ENCODE measurements at regions not wholly inside any gene's neighbourhood (a gene's known extent, or its start where the extent isn't known, plus 50 kb on each side); places are given as distances from the start of the nearest gene placed in this dataset.

- no peak for TF ChIP-seq EZH2 (IDR thresholded peaks at IDR 0.05; ENCODE audit: insufficient read depth, poor library complexity, severe bottlenecking)
- no peak for TF ChIP-seq EZH2phosphoT487 (IDR thresholded peaks at IDR 0.05; ENCODE audit: insufficient read depth, low read depth)
These were observed 147.1 kb upstream of the FHL2 start for GRCh38 chr2:105545730-105546627.
